WTC11 (cell line): ENCODE measurements at regions not wholly inside any gene's neighbourhood (a gene's known extent, or its start where the extent isn't known, plus 50 kb on each side); places are given as distances from the start of the nearest gene placed in this dataset.

Experiments used
- ATAC-seq: fragments of 200-7000 bp; cut with Tn5 transposase; 2 replicates; pipeline ENCODE4 v1.10.0; 2021; ENCODE audit warnings: mild to moderate bottlenecking, moderate library complexity
- CTCF ChIA-PET: fragments of 300-600 bp; sonication (Branson Sonifier 250); formaldehyde crosslinking; loops from one replicate; lab custom pipeline; 2021; ENCODE audit warnings: antibody characterized with exemption; lab: Charles Lee
- POLR2A ChIA-PET: fragments of 350-600 bp; sonication (Branson Sonifier 250); formaldehyde crosslinking; loops from one replicate; lab custom pipeline; 2021; ENCODE audit warnings: antibody characterized with exemption; lab: Charles Lee
- DNase-seq: peaks from one replicate; pipeline ENCODE4 v3.0.0; 2021; ENCODE audit warnings: low spot score
- H3K27ac Mint-ChIP-seq: 2 replicates; pipeline ENCODE4 v1.8.0; 2021; ENCODE audit warnings: mixed read lengths
- H3K27me3 Mint-ChIP-seq: 2 replicates; pipeline ENCODE4 v1.8.0; 2021; ENCODE audit warnings: low read depth, mild to moderate bottlenecking, moderate library complexity, mixed read lengths
- H3K36me3 Mint-ChIP-seq: 2 replicates; pipeline ENCODE4 v1.8.0; 2021; ENCODE audit warnings: mixed read lengths
- H3K4me1 Mint-ChIP-seq: 2 replicates; pipeline ENCODE4 v1.8.0; 2022; ENCODE audit warnings: mixed read lengths
- H3K4me3 Mint-ChIP-seq: 2 replicates; pipeline ENCODE4 v1.8.0; 2021; ENCODE audit warnings: mild to moderate bottlenecking, moderate library complexity, mixed read lengths
- H3K9me3 Mint-ChIP-seq: 2 replicates; pipeline ENCODE4 v1.8.0; 2021; ENCODE audit warnings: mixed read lengths
- ARID4B ChIP-seq: sonication (generic); formaldehyde crosslinking; IDR thresholded peaks from 2 replicates; pipeline ENCODE4 v1.8.0; 2023; ENCODE audit warnings: missing genetic modification reagents, mild to moderate bottlenecking, borderline replicate concordance
- ATF1 ChIP-seq: sonication (generic); formaldehyde crosslinking; IDR thresholded peaks from 2 replicates; pipeline ENCODE4 v1.8.1; 2023; ENCODE audit warnings: mild to moderate bottlenecking, moderate library complexity, missing genetic modification reagents
- ATF6 ChIP-seq: sonication (generic); formaldehyde crosslinking; IDR thresholded peaks from 2 replicates; pipeline ENCODE4 v1.8.1; 2023; ENCODE audit warnings: mild to moderate bottlenecking, missing genetic modification reagents
- CREB1 ChIP-seq: sonication (generic); formaldehyde crosslinking; IDR thresholded peaks from 2 replicates; pipeline ENCODE4 v1.8.0; 2023; ENCODE audit warnings: mild to moderate bottlenecking, missing genetic modification reagents
- ELF4 ChIP-seq: sonication (generic); formaldehyde crosslinking; IDR thresholded peaks from 2 replicates; pipeline ENCODE4 v1.8.1; 2022; ENCODE audit warnings: low read depth, mild to moderate bottlenecking, moderate library complexity, missing genetic modification reagents
- FOXP4 ChIP-seq: sonication (generic); formaldehyde crosslinking; IDR thresholded peaks from 2 replicates; pipeline ENCODE4 v1.8.0; 2022; ENCODE audit warnings: mild to moderate bottlenecking, missing genetic modification reagents
- GABPB1 ChIP-seq: sonication (generic); formaldehyde crosslinking; IDR thresholded peaks from 2 replicates; pipeline ENCODE4 v1.8.1; 2023; ENCODE audit warnings: mild to moderate bottlenecking, missing genetic modification reagents
- GRHL2 ChIP-seq: fragments of 250-450 bp; sonication (Bioruptor Pico); IDR thresholded peaks from 2 replicates; pipeline ENCODE4 v1.8.0; 2022; ENCODE audit warnings: mild to moderate bottlenecking, moderate library complexity; ENCODE audit not compliant: insufficient replicate concordance, severe bottlenecking
- HMGA2 ChIP-seq: fragments of 250-450 bp; sonication (Bioruptor Pico); IDR thresholded peaks from 2 replicates; pipeline ENCODE4 v1.4.0; 2021; ENCODE audit warnings: mild to moderate bottlenecking, moderate library complexity
- IRF1 ChIP-seq: sonication (generic); formaldehyde crosslinking; IDR thresholded peaks from 2 replicates; pipeline ENCODE4 v1.8.0; 2023; ENCODE audit warnings: missing genetic modification reagents
- JAZF1 ChIP-seq: fragments of 250-450 bp; sonication (Bioruptor Pico); IDR thresholded peaks from 2 replicates; pipeline ENCODE4 v1.9.0; 2021; ENCODE audit warnings: moderate library complexity, mild to moderate bottlenecking, inconsistent platforms
- NR1H2 ChIP-seq: sonication (generic); formaldehyde crosslinking; IDR thresholded peaks from 2 replicates; pipeline ENCODE4 v1.9.0; 2021; ENCODE audit warnings: mild to moderate bottlenecking, moderate library complexity, missing genetic modification reagents
- NR2C2 ChIP-seq: sonication (generic); formaldehyde crosslinking; IDR thresholded peaks from 2 replicates; pipeline ENCODE4 v1.8.0; 2022; ENCODE audit warnings: mild to moderate bottlenecking, missing genetic modification reagents
- PREB ChIP-seq: sonication (generic); formaldehyde crosslinking; IDR thresholded peaks from 2 replicates; pipeline ENCODE4 v1.8.1; 2022; ENCODE audit warnings: mild to moderate bottlenecking, missing genetic modification reagents, moderate library complexity, borderline replicate concordance
- PRRX2 ChIP-seq: fragments of 250-450 bp; sonication (Bioruptor Pico); IDR thresholded peaks from 2 replicates; pipeline ENCODE4 v1.8.0; 2021; ENCODE audit warnings: mild to moderate bottlenecking
- SMAD4 ChIP-seq: sonication (generic); formaldehyde crosslinking; IDR thresholded peaks from 2 replicates; pipeline ENCODE4 v1.8.0; 2022; ENCODE audit warnings: mild to moderate bottlenecking, missing genetic modification reagents
- SP1 ChIP-seq: sonication (generic); formaldehyde crosslinking; conservative IDR thresholded peaks from 2 replicates; pipeline ENCODE4 v1.8.1; 2022; ENCODE audit warnings: missing genetic modification reagents
- ZBTB21 ChIP-seq: sonication (generic); formaldehyde crosslinking; IDR thresholded peaks from 2 replicates; pipeline ENCODE4 v1.8.1; 2023; ENCODE audit warnings: mild to moderate bottlenecking, missing genetic modification reagents, borderline replicate concordance
- ZNF232 ChIP-seq: sonication (generic); formaldehyde crosslinking; IDR thresholded peaks from 2 replicates; pipeline ENCODE4 v1.8.0; 2022; ENCODE audit warnings: mild to moderate bottlenecking, missing genetic modification reagents
- ZNF416 ChIP-seq: fragments of 250-450 bp; sonication (Bioruptor Pico); IDR thresholded peaks from 2 replicates; pipeline ENCODE4 v1.9.0; 2021; ENCODE audit warnings: mild to moderate bottlenecking, inconsistent platforms
- TF ChIP-seq, protein P1 (sequence below): fragments of 250-450 bp; sonication (Bioruptor Pico); IDR thresholded peaks from 2 replicates; pipeline ENCODE4 v1.9.0; 2021; ENCODE audit warnings: moderate library complexity, mild to moderate bottlenecking, inconsistent platforms, borderline replicate concordance
- TF ChIP-seq, protein P2 (sequence below): fragments of 250-450 bp; sonication (Bioruptor Pico); conservative IDR thresholded peaks from 2 replicates; pipeline ENCODE4 v1.9.0; 2021; ENCODE audit warnings: mild to moderate bottlenecking

DNA sequence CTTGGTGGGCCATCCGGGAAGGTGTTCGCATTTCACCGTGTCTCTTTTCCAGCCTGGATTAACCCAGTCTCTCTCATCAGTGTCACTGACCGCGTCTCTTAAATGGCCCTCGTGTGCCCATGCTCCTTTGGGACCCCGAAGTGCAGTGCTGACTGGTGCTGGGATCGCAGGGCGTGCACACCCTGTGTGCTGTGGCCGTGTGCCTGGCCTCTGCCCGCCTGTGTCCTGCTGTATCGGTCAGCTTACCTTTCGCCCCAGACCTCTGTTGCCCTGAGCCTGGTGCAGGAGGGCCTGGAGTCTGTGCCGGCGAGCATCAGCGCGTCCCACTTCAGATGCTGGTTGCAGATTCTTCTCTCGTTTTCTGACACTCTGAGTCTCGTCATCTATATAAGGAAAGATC lies 68.3 kb upstream of the HGFAC start:
- H3K4me3 Mint-ChIP-seq = no peak overlapping the region
- POLR2A ChIA-PET = no interaction called here
- TF ChIP-seq GRHL2 (CRISPR knock-in tag) (no peak), ZBTB21 (CRISPR knock-in tag) (no peak), ZNF416 (no peak), ATF6 (no peak), ATF1 (CRISPR knock-in tag) (no peak), IRF1 (CRISPR knock-in tag) (no peak), SMAD4 (CRISPR knock-in tag) (no peak), GABPB1 (CRISPR knock-in tag) (no peak), SP1 (no peak), NR1H2 (CRISPR knock-in tag) (no peak), HMGA2 (CRISPR knock-in tag) (no peak), PRRX2 (CRISPR knock-in tag) (no peak), NR2C2 (no peak)
- TF ChIP-seq, protein P1, sequence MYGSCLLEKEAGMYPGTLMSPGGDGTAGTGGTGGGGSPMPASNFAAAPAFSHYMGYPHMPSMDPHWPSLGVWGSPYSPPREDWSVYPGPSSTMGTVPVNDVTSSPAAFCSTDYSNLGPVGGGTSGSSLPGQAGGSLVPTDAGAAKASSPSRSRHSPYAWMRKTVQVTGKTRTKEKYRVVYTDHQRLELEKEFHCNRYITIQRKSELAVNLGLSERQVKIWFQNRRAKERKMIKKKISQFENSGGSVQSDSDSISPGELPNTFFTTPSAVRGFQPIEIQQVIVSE (CRISPR knock-in tag) = no peak
- TF ChIP-seq, protein P2, sequence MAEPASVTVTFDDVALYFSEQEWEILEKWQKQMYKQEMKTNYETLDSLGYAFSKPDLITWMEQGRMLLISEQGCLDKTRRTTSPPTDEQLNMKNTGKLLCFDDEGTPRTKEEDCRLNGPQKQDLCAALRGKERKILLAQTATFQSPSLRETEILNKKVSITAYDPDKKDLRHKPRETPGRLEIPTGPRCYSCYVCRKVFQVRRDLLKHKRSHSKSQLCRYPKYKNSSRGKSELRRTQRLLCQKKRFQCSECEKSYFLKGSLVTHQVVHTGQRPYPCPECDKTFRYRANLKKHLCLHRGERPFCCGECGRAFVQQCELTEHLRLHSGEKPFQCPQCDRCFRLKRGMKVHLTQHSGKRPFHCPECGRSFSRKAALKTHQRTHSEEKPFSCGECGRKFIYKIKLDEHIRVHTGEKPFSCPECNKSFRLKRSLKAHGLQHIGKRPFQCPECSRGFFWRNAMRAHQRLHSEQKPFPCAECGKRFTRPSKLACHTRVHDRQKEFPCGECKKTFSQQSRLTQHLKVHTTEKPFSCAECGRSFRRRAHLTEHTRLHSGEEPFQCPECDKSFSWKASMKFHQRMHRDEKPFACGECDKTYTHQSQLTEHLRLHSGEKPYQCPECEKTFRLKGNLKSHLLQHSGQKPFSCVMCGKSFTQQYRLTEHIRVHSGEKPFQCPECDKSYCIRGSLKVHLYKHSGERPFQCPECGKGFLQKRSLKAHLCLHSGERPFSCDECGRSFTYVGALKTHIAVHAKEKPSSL (CRISPR knock-in tag) = no peak
- H3K27me3 Mint-ChIP-seq = peaks cover 25% of the 10 kb centered on the region
- DNase-seq = no peak
- no peak for ATAC-seq
- CTCF ChIA-PET = interaction anchor here (0.8 kb wide), 1 partner anchor 107 kb away, joined by 3 read pairs; no protein-coding TSS in a partner anchor
- H3K27ac Mint-ChIP-seq = no peak overlapping the region
- peaks cover 11% of the 10 kb centered on the region for H3K36me3 Mint-ChIP-seq
- H3K4me1 Mint-ChIP-seq = peaks cover 38% of the 10 kb centered on the region
- H3K9me3 Mint-ChIP-seq = peaks cover 6% of the 10 kb centered on the region

- no peak overlapping the region for H3K27ac Mint-ChIP-seq
- no peak for DNase-seq
- ChIA-PET POLR2A (no interaction called here), CTCF (no interaction called here)
- H3K4me3 Mint-ChIP-seq = no peak overlapping the region
- H3K27me3 Mint-ChIP-seq = peaks cover 25% of the 10 kb centered on the region
- H3K4me1 Mint-ChIP-seq = peaks cover 36% of the 10 kb centered on the region
- peaks cover 17% of the 10 kb centered on the region for H3K36me3 Mint-ChIP-seq
- peaks cover 12% of the 10 kb centered on the region for H3K9me3 Mint-ChIP-seq
- ATAC-seq = no peak
- TF ChIP-seq FOXP4 (no peak), PREB (CRISPR knock-in tag) (no peak), JAZF1 (CRISPR knock-in tag) (no peak), ELF4 (CRISPR knock-in tag) (no peak), ARID4B (CRISPR knock-in tag) (no peak), ZNF232 (no peak), GRHL2 (CRISPR knock-in tag) (no peak), CREB1 (no peak)
These were observed 67.6 kb upstream of the HGFAC start for GRCh38 chr4:3374011-3374645.
